HFFc6 (cell line): ENCODE measurements at regions not wholly inside any gene's neighbourhood (a gene's known extent, or its start where the extent isn't known, plus 50 kb on each side); places are given as distances from the start of the nearest gene placed in this dataset.

ENCODE experiments used
- DNase-seq: peaks from one replicate; pipeline ENCODE4 v3.0.0-alpha.2; 2018
- H3K27ac Mint-ChIP-seq: 2 replicates; pipeline ENCODE4 v1.8.0; 2020; ENCODE audit warnings: mild to moderate bottlenecking, mixed read lengths
- H3K27me3 Mint-ChIP-seq: 2 replicates; pipeline ENCODE4 v1.8.0; 2021; ENCODE audit warnings: mild to moderate bottlenecking, moderate library complexity, mixed read lengths; ENCODE audit not compliant: insufficient read depth
- H3K36me3 Mint-ChIP-seq: 2 replicates; pipeline ENCODE4 v1.8.0; 2021; ENCODE audit warnings: low read depth, mixed read lengths
- H3K4me1 Mint-ChIP-seq: 2 replicates; pipeline ENCODE4 v1.8.0; 2020; ENCODE audit warnings: low read depth, mixed read lengths
- H3K4me3 Mint-ChIP-seq: 2 replicates; pipeline ENCODE4 v1.8.0; 2020; ENCODE audit warnings: mild to moderate bottlenecking, moderate library complexity, mixed read lengths
- H3K9me3 Mint-ChIP-seq: 2 replicates; pipeline ENCODE4 v1.8.0; 2020; ENCODE audit warnings: mild to moderate bottlenecking, mixed read lengths
- TF ChIP-seq, protein P1 (sequence below): fragments of 200-600 bp; sonication (generic); IDR thresholded peaks from 2 replicates; pipeline ENCODE4 v1.5.0; 2021; ENCODE audit warnings: antibody characterized with exemption, mild to moderate bottlenecking

DNA sequence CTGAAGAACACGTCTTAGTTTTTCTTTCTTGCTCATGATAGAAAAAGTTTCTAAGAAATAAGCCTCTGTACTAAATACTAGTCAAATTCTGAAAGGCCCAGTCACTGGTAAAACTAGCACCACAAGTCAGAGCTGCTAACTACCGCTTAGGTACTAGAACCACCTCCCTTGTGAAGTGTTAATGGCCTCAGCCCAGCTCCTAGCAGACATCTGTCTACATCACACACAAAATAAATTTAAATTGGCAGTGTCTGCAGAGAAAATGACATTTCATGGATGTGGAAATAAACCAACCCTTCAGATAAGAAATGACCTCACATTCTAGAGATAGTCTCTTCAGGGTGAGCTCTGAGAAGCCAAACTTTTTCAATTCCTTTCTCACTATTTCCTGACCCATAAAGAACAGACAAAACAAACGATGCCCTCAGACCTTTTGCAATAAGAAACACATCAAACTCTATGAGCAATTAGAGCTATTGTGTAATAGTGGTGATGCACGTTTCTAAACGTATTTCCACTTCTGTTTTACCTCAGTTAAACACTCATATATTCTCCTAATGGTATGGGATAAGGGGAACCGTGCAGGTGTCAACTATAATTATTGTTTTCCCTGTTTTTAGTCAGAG, 70.3 kb upstream of the DSG1 start:
- Mint-ChIP-seq H3K36me3 (no peaks in the 10 kb centered on the region), H3K27me3 (no peaks in the 10 kb centered on the region; the same call in 1 of the 2 replicates), H3K27ac (no peak overlapping the region), H3K9me3 (peaks cover 55% of the 10 kb centered on the region), H3K4me1 (no peaks in the 10 kb centered on the region), H3K4me3 (no peak overlapping the region)
- no peak for DNase-seq
- TF ChIP-seq, protein P1, sequence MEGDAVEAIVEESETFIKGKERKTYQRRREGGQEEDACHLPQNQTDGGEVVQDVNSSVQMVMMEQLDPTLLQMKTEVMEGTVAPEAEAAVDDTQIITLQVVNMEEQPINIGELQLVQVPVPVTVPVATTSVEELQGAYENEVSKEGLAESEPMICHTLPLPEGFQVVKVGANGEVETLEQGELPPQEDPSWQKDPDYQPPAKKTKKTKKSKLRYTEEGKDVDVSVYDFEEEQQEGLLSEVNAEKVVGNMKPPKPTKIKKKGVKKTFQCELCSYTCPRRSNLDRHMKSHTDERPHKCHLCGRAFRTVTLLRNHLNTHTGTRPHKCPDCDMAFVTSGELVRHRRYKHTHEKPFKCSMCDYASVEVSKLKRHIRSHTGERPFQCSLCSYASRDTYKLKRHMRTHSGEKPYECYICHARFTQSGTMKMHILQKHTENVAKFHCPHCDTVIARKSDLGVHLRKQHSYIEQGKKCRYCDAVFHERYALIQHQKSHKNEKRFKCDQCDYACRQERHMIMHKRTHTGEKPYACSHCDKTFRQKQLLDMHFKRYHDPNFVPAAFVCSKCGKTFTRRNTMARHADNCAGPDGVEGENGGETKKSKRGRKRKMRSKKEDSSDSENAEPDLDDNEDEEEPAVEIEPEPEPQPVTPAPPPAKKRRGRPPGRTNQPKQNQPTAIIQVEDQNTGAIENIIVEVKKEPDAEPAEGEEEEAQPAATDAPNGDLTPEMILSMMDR, result no peak

GRCh38 chr18:31248783-31249521, 69.0 kb upstream of the DSG1 start:
- no peaks in the 10 kb centered on the region for H3K36me3 Mint-ChIP-seq
- TF ChIP-seq, protein P1, result no peak
- peaks cover 58% of the 10 kb centered on the region for H3K9me3 Mint-ChIP-seq
- H3K4me1 Mint-ChIP-seq, result no peaks in the 10 kb centered on the region
- no peak overlapping the region for H3K4me3 Mint-ChIP-seq
- no peak for DNase-seq
- H3K27ac Mint-ChIP-seq, result no peak overlapping the region
- no peaks in the 10 kb centered on the region; the same call in 1 of the 2 replicates for H3K27me3 Mint-ChIP-seq

GRCh38 chr18:31250902-31251301, 67.1 kb upstream of the DSG1 start:
- Mint-ChIP-seq H3K4me1 (no peaks in the 10 kb centered on the region), H3K9me3 (peaks cover 53% of the 10 kb centered on the region), H3K27me3 (no peaks in the 10 kb centered on the region), H3K36me3 (no peaks in the 10 kb centered on the region), H3K27ac (no peak overlapping the region), H3K4me3 (no peak overlapping the region)
- TF ChIP-seq, protein P1, result no peak
- DNase-seq, result no peak

- peaks cover 52% of the 10 kb centered on the region for H3K9me3 Mint-ChIP-seq
- no peaks in the 10 kb centered on the region for H3K4me1 Mint-ChIP-seq
- H3K27ac Mint-ChIP-seq, result no peak overlapping the region
Measured at GRCh38 chr18:31252522-31252921, 65.4 kb upstream of the DSG1 start.

DNA sequence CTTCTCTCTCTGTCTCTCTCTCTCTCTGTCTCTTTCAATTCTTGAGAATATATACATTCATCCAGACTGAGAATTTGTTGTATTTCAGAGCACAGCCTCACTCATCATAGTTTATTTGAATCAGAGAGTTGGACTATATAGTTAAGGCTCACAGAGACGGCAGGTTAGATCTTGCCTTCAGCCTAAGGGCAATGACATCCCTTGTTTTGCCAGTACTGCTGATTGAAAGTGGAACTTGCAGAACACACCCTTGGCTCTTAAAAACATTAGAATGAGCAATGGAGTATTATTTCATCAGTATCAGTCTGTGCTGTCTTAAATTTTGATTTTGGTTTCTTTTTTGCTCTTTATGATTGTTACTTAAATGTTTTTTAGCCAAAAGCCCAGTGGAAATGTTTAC, 62.0 kb upstream of the DSG1 start:
- Mint-ChIP-seq H3K27ac (no peak overlapping the region), H3K4me3 (no peak overlapping the region), H3K4me1 (no peaks in the 10 kb centered on the region), H3K27me3 (no peaks in the 10 kb centered on the region), H3K9me3 (peaks cover 44% of the 10 kb centered on the region), H3K36me3 (0 out of 2 replicates have a peak, but pooled peaks cover 5% of the 10 kb centered on the region)
- TF ChIP-seq, protein P1, result no peak
- DNase-seq, result no peak

More at GRCh38 chr18:31252522-31252921, 65.4 kb upstream of the DSG1 start:
- H3K27me3 Mint-ChIP-seq, result no peaks in the 10 kb centered on the region
- DNase-seq, result no peak
- TF ChIP-seq, protein P1, result no peak
- no peaks in the 10 kb centered on the region for H3K36me3 Mint-ChIP-seq
- no peak overlapping the region for H3K4me3 Mint-ChIP-seq
